ENCODE measurements at regions not wholly inside any gene's neighbourhood (a gene's known extent, or its start where the extent isn't known, plus 50 kb on each side); places are given as distances from the start of the nearest gene placed in this dataset.

DNA sequence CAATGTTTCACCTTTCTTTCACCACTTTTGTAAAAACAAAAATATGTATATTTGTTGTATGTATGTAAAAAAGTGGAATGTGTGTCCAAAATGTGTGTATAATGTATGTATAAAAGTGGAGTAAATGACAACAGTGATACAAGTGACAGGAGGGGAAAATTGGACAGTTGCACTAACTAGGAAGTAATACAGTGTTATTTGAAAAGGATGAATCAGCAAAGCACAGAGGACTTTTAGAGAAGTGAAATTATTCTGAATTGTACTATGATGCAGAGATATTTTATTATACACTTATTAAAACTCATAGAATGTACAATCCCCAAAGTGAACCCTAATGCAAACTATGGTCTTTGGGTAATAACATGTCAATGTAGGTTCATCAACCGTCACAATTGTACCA is 331.3 kb upstream of the CNTNAP5 start:
- TF ChIP-seq, protein P1, sequence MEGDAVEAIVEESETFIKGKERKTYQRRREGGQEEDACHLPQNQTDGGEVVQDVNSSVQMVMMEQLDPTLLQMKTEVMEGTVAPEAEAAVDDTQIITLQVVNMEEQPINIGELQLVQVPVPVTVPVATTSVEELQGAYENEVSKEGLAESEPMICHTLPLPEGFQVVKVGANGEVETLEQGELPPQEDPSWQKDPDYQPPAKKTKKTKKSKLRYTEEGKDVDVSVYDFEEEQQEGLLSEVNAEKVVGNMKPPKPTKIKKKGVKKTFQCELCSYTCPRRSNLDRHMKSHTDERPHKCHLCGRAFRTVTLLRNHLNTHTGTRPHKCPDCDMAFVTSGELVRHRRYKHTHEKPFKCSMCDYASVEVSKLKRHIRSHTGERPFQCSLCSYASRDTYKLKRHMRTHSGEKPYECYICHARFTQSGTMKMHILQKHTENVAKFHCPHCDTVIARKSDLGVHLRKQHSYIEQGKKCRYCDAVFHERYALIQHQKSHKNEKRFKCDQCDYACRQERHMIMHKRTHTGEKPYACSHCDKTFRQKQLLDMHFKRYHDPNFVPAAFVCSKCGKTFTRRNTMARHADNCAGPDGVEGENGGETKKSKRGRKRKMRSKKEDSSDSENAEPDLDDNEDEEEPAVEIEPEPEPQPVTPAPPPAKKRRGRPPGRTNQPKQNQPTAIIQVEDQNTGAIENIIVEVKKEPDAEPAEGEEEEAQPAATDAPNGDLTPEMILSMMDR (IDR thresholded peaks at IDR 0.05): no peak
- TF ChIP-seq POLR2A (IDR thresholded peaks at IDR 0.05): no peak

Measured in esophagus squamous epithelium (tissue), 4 donors.